DOHH2 (cell line): ENCODE measurements at regions not wholly inside any gene's neighbourhood (a gene's known extent, or its start where the extent isn't known, plus 50 kb on each side); places are given as distances from the start of the nearest gene placed in this dataset.

Source experiments
- EZH2phosphoT487 ChIP-seq: fragments of 200-600 bp; sonication (generic); IDR thresholded peaks from 2 replicates; pipeline ENCODE4 v1.6.1; 2017; ENCODE audit warnings: borderline replicate concordance, mild to moderate bottlenecking, antibody characterized with exemption, low read length, moderate library complexity, mixed read lengths
- TF ChIP-seq, protein P1 (sequence below): fragments of 200-600 bp; sonication (generic); IDR thresholded peaks from one replicate; pipeline ENCODE4 v1.5.1; 2014; ENCODE audit warnings: antibody characterized with exemption, mild to moderate bottlenecking, low read depth, low read length; ENCODE audit not compliant: poor library complexity, severe bottlenecking

DNA sequence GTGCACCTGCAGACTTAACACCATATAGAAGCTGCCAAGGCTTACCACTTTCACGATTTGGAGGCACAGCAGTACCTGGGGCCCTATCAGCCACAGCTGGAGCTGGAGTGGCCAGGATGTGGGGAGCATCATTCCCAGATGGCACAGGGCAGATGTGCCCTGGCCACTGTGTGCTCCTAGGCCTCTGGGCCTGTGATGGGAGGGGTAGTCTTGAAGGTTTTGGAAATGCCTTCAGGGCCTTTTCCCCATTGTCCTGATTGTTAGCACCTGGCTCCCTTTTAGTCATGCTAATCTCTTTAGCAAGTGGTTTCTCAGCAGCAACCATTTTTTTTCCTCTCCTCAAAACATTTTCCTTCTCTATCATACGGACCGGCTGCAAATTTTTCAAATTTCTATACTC lies 490.2 kb downstream of the RAB28 start:
- TF ChIP-seq, protein P1, sequence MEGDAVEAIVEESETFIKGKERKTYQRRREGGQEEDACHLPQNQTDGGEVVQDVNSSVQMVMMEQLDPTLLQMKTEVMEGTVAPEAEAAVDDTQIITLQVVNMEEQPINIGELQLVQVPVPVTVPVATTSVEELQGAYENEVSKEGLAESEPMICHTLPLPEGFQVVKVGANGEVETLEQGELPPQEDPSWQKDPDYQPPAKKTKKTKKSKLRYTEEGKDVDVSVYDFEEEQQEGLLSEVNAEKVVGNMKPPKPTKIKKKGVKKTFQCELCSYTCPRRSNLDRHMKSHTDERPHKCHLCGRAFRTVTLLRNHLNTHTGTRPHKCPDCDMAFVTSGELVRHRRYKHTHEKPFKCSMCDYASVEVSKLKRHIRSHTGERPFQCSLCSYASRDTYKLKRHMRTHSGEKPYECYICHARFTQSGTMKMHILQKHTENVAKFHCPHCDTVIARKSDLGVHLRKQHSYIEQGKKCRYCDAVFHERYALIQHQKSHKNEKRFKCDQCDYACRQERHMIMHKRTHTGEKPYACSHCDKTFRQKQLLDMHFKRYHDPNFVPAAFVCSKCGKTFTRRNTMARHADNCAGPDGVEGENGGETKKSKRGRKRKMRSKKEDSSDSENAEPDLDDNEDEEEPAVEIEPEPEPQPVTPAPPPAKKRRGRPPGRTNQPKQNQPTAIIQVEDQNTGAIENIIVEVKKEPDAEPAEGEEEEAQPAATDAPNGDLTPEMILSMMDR: no peak
- TF ChIP-seq EZH2phosphoT487: no peak
